Smooth muscle cell (in vitro differentiated cells): ENCODE measurements at regions not wholly inside any gene's neighbourhood (a gene's known extent, or its start where the extent isn't known, plus 50 kb on each side); places are given as distances from the start of the nearest gene placed in this dataset.

Source experiments
- DNase-seq: peaks from one replicate; lab custom pipeline; 2025; ENCODE audit not compliant: unreplicated experiment; lab: John Stamatoyannopoulos, UW
- H2AFZ ChIP-seq: fragments of 200-600 bp; sonication (generic); 2 replicates; pipeline ENCODE4 v1.6.0; 2016; ENCODE audit warnings: antibody characterized with exemption, low read depth, mild to moderate bottlenecking
- H3F3A ChIP-seq: fragments of 200-600 bp; sonication (generic); 2 replicates; pipeline ENCODE4 v1.6.0; 2017; ENCODE audit warnings: antibody characterized with exemption, low read depth
- H3K27ac ChIP-seq: fragments of 200-600 bp; sonication (generic); 2 replicates; pipeline ENCODE4 v1.5.1; 2016; ENCODE audit warnings: low read depth, mild to moderate bottlenecking
- H3K27me3 ChIP-seq: fragments of 200-600 bp; sonication (generic); 2 replicates; pipeline ENCODE4 v1.6.1; 2016; ENCODE audit warnings: low read depth, mild to moderate bottlenecking
- H3K36me3 ChIP-seq: fragments of 200-600 bp; sonication (generic); 2 replicates; pipeline ENCODE4 v1.5.1; 2016; ENCODE audit warnings: low read depth
- H3K4me1 ChIP-seq: fragments of 200-600 bp; sonication (generic); 2 replicates; pipeline ENCODE4 v1.5.1; 2016; ENCODE audit warnings: low read depth
- H3K4me2 ChIP-seq: fragments of 200-600 bp; sonication (generic); 2 replicates; pipeline ENCODE4 v1.6.0; 2016; ENCODE audit warnings: mild to moderate bottlenecking
- H3K4me3 ChIP-seq: fragments of 200-600 bp; sonication (generic); 2 replicates; pipeline ENCODE4 v1.5.1; 2016; ENCODE audit warnings: mild to moderate bottlenecking
- H3K79me2 ChIP-seq: fragments of 200-600 bp; sonication (generic); 2 replicates; pipeline ENCODE4 v1.6.0; 2016; ENCODE audit warnings: low read depth, mild to moderate bottlenecking
- H3K9ac ChIP-seq: fragments of 200-600 bp; sonication (generic); 2 replicates; pipeline ENCODE4 v1.6.0; 2016; ENCODE audit warnings: low read depth
- H3K9me3 ChIP-seq: fragments of 200-600 bp; sonication (generic); replicated peaks from 2 replicates; pipeline ENCODE4 v1.5.1; 2016; ENCODE audit warnings: low read depth
- H4K20me1 ChIP-seq: fragments of 200-600 bp; sonication (generic); 2 replicates; pipeline ENCODE4 v1.6.0; 2016; ENCODE audit warnings: low read depth
- CTCF ChIP-seq: fragments of 200-600 bp; sonication (generic); IDR thresholded peaks from 2 replicates; pipeline ENCODE4 v1.5.1; 2017; ENCODE audit warnings: borderline replicate concordance, mild to moderate bottlenecking, antibody characterized with exemption; ENCODE audit not compliant: insufficient read depth, poor library complexity, severe bottlenecking
- WGBS: methylation state at CpG from one replicate; pipeline ENCODE4 v1.1.7; 2016; ENCODE audit warnings: low lambda C conversion rate; 5-methylcytosine and 5-hydroxymethylcytosine counted together

- H3K9ac ChIP-seq, result no peak overlapping the region
- no peak overlapping the region for H2AFZ ChIP-seq
- no peak overlapping the region for H3K4me2 ChIP-seq
- TF ChIP-seq CTCF, result no peak
- H3K36me3 ChIP-seq, result no peaks in the 10 kb centered on the region
- DNase-seq, result no peak
- no peaks in the 10 kb centered on the region for H3K27me3 ChIP-seq
- H4K20me1 ChIP-seq, result no peaks in the 10 kb centered on the region
- no peaks in the 10 kb centered on the region for H3K9me3 ChIP-seq
- no peaks in the 10 kb centered on the region for H3K4me1 ChIP-seq
- H3K4me3 ChIP-seq, result no peak overlapping the region
- 91% methylated on average over 3 of the region's 3 CpGs for WGBS
- no peak overlapping the region for H3K27ac ChIP-seq
- H3K79me2 ChIP-seq, result no peaks in the 10 kb centered on the region
- no peaks in the 10 kb centered on the region for H3F3A ChIP-seq
These were observed 339.7 kb upstream of the B3GALT2 start for GRCh38 chr1:193525917-193526710.

GRCh38 chr1:193525411-193525810, 339.0 kb upstream of the B3GALT2 start:
- no peak overlapping the region for H3K4me3 ChIP-seq
- TF ChIP-seq CTCF, result no peak
- no peaks in the 10 kb centered on the region for H4K20me1 ChIP-seq
- no peak overlapping the region for H2AFZ ChIP-seq
- no peaks in the 10 kb centered on the region for H3K27me3 ChIP-seq
- no peaks in the 10 kb centered on the region for H3K79me2 ChIP-seq
- H3K36me3 ChIP-seq, result no peaks in the 10 kb centered on the region
- H3K27ac ChIP-seq, result no peak overlapping the region
- H3K9me3 ChIP-seq, result no peaks in the 10 kb centered on the region
- H3F3A ChIP-seq, result no peaks in the 10 kb centered on the region
- H3K9ac ChIP-seq, result no peak overlapping the region
- H3K4me2 ChIP-seq, result no peak overlapping the region
- H3K4me1 ChIP-seq, result no peaks in the 10 kb centered on the region
- DNase-seq, result no peak

- Histone ChIP-seq H3K27ac (no peak overlapping the region), H3K27me3 (no peaks in the 10 kb centered on the region), H2AFZ (no peak overlapping the region), H3K4me2 (no peak overlapping the region), H3K4me1 (no peaks in the 10 kb centered on the region), H3K4me3 (no peak overlapping the region), H3K79me2 (no peaks in the 10 kb centered on the region), H3K9me3 (no peaks in the 10 kb centered on the region), H3F3A (no peaks in the 10 kb centered on the region), H4K20me1 (no peaks in the 10 kb centered on the region), H3K36me3 (no peaks in the 10 kb centered on the region), H3K9ac (no peak overlapping the region)
- TF ChIP-seq CTCF, result no peak
- no peak for DNase-seq
- WGBS, result 89% methylated on average over 2 of the region's 2 CpGs
These were observed 338.2 kb upstream of the B3GALT2 start for GRCh38 chr1:193524616-193525015.

- TF ChIP-seq CTCF, result no peak
- H2AFZ ChIP-seq, result no peak overlapping the region
- no peak overlapping the region for H3K27ac ChIP-seq
- no peaks in the 10 kb centered on the region for H3F3A ChIP-seq
- no peak overlapping the region for H3K9ac ChIP-seq
- H4K20me1 ChIP-seq, result no peaks in the 10 kb centered on the region
- no peak for DNase-seq
- no peaks in the 10 kb centered on the region for H3K79me2 ChIP-seq
- no peak overlapping the region for H3K4me2 ChIP-seq
- no peaks in the 10 kb centered on the region for H3K4me1 ChIP-seq
- no peak overlapping the region for H3K4me3 ChIP-seq
- H3K27me3 ChIP-seq, result no peaks in the 10 kb centered on the region
- no peaks in the 10 kb centered on the region for H3K9me3 ChIP-seq
- WGBS, result 81% methylated on average over 2 of the region's 2 CpGs
- no peaks in the 10 kb centered on the region for H3K36me3 ChIP-seq
These were observed 337.6 kb upstream of the B3GALT2 start for GRCh38 chr1:193524021-193524420.
